ENCODE measurements at regions not wholly inside any gene's neighbourhood (a gene's known extent, or its start where the extent isn't known, plus 50 kb on each side); places are given as distances from the start of the nearest gene placed in this dataset.
A peak's percentile ranks its signal among the peaks of the same experiment; 100 is the strongest.
"Not testable (repeated sequence)": the region's sequence is repeated elsewhere in the genome, so short reads cannot be mapped to it uniquely, and the experiment has no call there.

DNA sequence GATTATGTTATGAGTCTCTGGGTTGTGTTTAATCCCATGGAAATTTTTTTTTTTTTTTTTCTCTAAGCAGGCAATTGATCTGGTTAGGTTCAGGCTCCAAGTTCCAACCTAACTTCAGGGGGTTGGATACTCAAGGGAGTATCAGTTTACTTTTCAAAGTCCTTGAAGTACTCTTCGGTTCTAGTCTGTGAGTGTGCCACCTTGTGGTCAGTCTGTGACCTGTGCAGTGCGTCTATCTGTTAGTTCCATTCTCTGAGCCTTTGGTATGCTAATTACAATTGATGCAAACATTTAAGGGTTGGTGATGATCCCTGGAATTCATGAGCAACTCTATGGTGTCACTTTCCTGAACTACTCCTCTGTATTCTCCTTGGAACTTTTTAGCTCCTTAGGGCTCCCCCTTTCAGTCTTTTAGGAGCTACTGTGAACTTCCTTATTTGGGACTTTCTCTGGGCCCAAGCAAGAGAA is 342.0 kb downstream of the SOX4 start:
- peak; percentile 15 for DNase-seq

GRCh38 chr6:21937466-21937865 is 343.9 kb downstream of the SOX4 start:
- DNase-seq, result no peak

DNA sequence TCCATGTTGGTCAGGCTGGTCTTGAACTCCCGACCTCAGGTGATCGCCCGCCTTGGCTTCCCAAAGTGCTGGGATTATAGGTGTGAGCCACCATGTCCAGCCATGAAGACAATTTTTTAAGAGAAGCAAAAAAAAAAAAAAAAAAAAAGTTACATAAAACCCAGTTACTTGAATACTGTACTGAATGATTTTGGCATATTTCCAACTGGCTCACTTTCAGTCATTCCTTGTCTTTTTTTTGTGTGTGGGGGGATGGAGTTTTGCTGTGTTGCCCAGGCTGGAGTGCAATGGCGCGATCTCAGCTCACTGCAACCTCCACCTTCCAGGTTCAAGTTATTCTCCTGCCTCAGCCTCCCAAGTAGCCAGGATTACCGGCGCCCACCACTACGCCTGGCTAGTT is 345.5 kb downstream of the SOX4 start:
- DNase-seq, result not testable (repeated sequence)

- DNase-seq, result no peak
These were observed 348.4 kb downstream of the SOX4 start for GRCh38 chr6:21941926-21942325.

DNA sequence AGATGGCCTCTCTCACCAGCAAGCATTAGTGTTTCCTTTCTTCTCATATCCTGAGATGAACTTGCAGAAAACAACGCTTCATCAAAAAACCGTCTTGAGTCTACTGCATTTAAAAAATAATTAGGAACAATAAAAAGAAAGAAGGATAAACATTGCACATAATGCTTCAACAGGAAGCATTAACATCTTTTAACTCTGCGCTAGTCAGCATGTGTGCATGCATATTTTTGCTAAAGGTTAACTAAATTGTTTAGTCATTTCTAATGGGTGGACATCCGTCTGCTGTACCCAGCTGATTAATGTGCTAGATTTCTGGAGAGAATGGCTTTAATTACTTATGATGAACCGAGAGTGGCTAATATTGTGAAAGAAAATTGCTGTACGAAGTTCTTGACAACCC is 349.3 kb downstream of the SOX4 start:
- no peak for DNase-seq

DNA sequence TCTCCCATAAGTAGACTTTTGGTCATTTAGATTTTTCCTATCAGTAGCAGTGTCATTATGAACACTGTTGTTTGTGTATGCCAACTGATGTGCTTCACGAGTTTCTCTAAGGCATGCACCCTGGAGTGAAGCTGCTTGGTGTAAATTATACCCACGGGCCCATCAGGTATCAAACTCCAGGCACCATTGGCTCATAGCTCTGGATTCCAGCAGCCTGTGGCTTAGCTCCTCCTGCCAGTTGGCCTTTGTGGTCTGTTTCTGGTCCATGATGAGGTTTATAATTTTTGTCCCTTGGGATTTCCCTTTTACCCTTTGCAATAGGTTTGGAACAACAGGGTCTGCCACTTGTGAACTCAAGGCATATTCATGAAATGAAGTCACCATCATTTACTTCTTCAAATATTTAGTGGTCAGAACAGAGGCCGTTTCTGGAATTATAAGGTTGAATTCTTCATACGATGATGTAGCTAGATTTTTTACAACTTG is 350.5 kb downstream of the PRL start:
- DNase-seq, result no peak

- DNase-seq, result not testable (repeated sequence)
These were observed 349.6 kb downstream of the PRL start for GRCh38 chr6:21947227-21947626.

DNA sequence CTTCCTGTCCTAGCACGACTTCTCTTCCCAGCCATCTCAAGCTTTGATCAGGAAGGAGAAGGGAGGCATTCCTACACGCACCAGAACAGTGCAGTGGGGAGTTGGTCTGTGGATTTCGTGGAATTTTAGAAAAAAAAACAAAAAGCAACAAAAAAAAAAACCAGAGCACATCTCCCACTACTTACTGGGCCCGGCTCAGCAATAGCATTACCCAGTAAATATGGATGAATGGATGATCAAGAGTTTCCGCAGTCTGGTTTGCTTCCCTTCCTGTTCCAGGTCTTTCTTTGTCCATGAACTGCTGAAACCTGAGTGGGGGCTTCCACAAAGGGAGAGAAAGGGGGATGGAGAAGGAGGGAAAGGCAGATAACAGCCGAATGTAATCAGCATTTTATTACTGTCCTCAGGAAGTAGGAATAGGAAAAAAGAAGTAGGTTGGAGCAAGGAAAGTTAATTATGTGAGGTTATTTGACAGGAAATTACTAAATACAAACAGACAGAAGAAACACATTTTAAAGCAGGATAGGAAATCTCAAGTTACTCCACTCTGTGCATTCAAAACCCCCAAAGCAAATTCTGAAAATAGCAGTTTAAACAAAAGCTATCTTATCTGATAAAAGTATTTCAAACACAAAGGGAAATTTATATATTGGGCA is 349.0 kb downstream of the PRL start:
- DNase-seq, result no peak

DNA sequence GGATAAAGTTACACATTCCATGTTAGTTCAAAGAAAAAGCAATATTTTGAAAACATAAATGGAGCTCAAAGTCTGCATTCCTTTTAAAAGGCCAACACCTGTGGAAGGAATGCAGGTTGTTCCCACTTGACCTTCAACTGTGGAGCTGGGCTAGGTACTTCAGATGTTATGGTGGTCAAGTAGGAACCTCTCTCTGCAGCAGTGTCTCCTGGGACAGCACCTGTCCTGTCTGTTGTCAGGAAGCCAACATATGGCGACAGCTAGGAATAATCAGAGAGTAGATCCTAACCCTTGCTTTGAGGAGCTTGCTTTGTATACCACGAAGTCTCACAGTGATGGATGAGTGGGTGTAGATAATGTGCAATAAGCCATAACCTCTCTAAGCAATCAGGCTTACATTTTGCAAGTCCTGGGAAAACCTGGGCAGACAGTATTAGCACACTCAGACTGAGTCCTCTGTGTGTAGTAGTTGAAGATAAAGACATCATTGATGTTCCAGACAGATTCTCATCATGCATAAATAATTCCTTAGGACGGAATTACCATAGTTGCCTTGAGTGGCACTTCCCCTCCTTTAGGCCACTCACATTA is 347.5 kb downstream of the PRL start:
- no peak for DNase-seq

DNA sequence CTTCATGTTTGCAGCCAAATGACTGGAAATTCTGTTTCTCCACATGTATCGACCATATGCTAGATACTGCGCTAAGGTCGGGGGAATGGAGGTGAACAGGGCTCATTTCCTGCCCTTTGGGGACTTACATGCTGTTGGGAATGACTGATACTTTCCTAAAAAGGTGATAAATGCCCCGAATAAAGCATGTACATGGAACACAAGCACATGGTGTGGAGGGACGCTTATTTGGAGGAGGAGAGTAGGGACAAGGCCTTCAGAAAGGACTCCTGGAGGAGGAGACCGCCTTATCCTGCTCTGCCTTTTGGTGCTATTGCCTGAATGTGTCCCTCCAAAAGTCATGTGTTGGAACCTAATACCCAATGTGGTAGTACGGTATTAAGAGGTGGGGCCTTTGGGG is 344.5 kb downstream of the PRL start:
- DNase-seq, result no peak

GRCh38 chr6:21953831-21954801 is 342.7 kb downstream of the PRL start:
- peak; percentile 10 for DNase-seq

DNA sequence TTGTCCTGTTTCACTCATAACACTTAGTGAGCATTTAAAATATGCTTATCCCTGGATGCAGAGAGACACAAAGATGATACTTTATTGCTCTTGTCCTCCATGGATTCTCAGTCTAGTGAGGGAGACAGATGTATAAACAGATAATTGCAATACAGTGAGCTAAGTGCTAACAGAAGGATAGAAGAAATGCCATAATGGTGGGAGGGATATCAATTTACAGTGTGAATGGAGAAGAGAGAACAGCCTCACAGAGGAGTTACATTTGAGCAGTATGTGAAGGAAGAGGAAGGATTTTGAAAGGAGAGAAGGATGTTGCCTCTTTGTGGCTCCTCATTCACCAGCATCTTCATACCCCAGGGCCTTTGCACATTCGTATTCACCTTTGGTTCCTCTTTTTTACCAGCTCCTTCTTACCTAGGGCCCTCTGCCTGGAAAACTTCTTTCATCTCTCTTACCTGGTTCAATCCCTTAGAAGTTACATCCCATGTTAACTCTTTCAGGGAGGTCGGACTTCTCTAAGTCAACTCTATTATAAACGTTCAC is 341.7 kb downstream of the PRL start:
- no peak for DNase-seq

DNA sequence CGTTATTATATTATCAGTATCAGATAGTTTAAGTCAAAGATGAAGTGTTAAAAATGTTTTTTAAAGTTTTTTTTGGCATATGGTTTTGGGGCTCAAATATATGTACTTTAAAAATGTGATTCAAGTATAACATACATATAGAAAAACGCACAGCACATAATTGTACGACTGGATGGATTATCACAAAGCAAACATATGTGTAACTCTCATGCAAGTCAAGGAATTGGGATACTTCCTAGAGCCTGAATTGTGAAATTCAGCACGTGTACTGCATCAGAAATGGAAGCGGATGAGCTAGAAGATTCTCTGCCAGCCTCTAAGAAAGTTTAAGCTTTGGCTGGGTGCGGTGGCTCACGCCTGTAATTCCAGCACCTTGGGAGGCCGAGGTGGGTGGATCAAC is 340.9 kb downstream of the PRL start:
- DNase-seq, result no peak

DNA sequence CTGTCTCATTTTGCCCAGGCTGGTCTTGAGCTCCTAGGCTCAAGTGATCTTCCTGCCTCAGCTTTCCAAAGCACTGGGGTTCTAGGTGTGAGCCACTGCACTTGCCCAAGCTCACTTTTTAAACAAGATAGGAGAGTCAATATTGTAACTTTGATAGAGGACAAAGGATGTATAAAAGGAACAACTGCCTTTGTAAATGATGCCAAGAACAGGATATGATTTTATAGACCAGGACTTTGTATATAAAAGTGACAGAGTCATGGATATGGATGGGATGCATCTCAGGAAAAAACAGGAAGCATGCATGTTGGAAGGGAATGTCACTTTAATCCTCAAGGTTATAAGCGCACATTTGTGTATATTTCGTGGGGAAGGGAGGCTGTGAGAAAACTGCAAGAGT is 338.4 kb downstream of the PRL start:
- DNase-seq, result no peak

DNA sequence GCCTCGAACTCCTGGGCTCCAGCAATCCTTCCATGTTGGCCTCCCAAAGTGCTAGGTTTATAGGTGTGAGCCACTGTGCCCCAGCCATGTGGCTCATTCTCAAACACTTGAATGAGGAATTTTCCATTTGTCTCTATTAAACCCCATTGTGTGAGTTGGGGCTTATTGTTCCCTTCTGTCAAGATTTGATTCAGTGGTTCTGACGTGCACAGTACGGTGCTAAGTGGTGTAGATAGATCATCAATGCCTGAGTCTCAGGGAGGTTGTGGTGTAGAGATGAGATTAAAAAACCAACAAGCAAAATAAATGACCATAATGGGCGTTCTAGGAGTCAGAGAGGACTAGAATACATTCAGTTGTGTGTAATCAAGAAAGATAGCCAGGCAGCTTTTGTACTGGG is 335.6 kb downstream of the PRL start:
- DNase-seq, result no peak

DNA sequence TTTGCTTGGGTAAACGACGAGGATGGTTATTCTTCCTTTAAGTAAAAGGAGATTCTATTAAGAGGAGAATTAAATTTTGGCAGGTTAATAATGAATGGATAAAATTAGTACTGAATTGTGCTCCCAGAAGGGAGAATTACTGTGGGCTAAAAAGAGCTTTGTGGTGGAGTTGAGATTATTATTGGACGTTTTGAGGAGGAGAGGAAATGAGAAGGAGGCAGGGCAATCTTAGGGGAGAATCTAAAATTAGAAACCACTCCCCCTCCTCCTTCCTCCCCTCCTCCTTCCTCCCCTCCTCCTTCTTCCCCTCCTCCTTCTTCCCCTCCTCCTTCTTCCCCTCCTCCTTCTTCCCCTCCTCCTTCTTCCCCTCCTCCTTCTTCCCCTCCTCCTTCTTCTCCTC is 331.8 kb downstream of the PRL start:
- no peak for DNase-seq

- DNase-seq, result no peak
These were observed 330.8 kb downstream of the PRL start for GRCh38 chr6:21965953-21966539.

DNA sequence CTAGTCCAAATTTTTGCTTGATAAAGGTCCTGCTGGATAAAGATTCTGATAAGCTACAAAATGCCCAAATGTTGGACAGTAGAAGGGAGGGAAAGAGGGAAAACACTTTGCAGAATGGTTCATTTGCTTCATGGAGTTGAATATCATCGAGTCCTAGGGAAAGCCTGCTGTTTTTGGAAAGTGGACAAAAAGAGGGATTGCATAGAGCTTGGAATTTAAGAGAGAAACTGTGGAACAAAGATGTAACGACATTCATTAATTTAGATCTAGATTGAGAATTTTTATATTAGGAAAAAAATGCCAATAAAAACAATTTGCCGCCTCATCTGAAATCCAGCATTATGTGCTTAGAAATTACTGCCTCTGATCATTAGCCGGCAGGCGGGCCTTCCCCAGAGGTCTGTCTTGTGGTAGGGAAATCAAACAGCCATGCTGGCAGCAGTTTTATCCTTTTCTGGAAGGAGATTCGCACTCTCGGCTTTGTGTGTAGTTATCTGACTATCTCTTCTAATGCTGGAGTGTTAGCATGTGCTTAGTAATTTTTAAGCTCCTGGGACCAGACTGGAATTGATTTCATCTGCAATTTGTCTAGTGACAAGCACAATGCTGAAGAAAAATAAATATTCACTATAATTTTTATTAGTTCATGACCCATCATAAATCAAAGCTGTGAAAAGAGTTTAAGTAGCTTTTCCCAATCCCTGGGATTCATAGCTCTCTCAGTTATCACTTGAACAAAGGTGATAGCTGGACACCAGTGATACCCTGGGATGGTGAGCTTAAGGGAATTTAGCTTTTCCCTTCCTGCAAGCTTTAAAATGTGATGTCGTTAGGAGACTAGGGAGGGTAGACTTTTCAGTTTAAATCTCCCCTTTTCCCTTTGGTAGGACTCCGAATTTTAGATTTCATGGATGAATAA is 329.5 kb downstream of the PRL start:
- DNase-seq, result no peak

DNA sequence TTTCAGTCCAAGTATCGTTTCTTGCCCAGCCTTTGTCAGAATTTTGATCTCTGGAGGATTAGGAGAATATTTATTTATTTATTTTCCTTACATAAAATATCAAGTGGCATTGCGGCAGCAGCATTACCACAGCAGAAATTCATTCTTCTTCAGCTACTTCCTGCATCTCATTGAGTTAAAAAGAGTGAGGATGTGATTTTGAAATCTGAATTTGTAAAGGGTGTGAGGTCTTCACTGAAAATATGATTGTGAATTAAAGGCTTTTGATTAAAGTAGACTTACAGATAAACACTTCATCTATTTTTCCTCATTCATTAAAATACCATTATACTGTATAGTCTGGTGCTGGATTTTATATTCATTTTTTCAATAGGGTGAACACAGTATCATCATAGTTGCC is 328.4 kb downstream of the PRL start:
- DNase-seq, result no peak

DNA sequence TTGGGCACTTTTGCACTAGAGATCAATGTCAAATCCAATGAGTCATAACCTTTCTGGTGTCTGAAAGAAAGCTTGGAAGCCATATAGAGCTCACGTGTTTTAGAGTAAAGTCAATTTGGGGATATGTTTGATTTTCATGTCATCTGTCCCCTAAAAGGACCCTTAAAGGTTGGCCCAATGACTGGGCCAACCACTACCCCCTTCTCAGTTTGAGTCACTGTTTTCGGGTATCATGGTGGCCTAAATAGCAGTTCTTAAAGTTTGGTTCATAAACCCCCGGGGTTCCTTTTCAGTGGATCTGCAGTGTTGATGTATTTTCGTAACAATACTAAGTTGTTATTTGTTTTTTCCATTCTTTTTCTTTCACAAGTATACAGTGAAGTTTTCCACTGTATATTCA is 327.6 kb downstream of the PRL start:
- no peak for DNase-seq

GRCh38 chr6:21970569-21971300 is 326.1 kb downstream of the PRL start:
- no peak for DNase-seq
